GM12873 (cell line): ENCODE measurements at regions not wholly inside any gene's neighbourhood (a gene's known extent, or its start where the extent isn't known, plus 50 kb on each side); places are given as distances from the start of the nearest gene placed in this dataset.

Experiments
- CTCF ChIP-seq: IDR thresholded peaks from 2 replicates; pipeline ENCODE4 v1.5.1; 2012; ENCODE audit warnings: low read depth, mild to moderate bottlenecking, moderate library complexity, low read length, control low read depth; ENCODE audit not compliant: insufficient read depth; ENCODE audit errors: missing control alignments

GRCh38 chr18:78611869-78612268 is 367.7 kb upstream of the SALL3 start:
- no peak for TF ChIP-seq CTCF

DNA sequence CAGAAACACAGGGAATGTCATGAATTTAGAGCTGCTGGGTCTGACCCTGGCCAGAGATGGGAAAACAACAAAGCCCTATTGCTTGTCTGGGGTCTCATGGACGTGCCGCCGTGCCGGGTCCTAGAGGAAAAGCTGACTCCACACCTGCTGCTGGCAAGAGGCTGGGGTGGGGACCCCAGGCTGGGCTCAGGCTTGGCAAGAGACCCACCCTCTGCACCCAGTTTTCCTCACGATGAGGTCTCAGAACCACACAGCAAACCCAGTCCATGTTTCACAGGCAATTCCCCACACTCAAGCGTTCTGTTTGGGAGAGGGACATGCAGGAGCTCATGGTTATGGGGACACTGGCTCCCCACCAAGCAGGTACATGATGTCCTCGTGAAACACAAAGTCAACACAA is 367.3 kb upstream of the SALL3 start:
- TF ChIP-seq CTCF, result no peak

DNA sequence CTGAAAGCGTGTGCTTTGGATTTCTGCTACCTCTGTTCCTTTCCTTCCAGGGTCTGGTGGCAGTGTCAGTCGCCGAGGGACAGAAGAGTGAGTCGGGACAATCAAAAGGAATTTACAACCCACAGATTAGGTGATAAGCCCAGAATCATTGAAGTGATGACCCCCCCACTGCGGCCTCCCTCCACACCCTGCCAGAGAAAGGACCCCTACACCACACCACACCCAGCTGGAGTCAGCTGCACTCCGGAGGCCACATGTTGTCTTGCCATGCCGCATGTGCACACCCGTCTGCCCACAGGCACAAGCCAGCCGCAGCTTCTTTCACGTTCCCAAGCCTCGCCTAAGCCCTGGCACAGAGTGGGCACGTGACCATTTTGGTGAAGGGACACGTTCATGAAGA is 366.8 kb upstream of the SALL3 start:
- TF ChIP-seq CTCF, result no peak

DNA sequence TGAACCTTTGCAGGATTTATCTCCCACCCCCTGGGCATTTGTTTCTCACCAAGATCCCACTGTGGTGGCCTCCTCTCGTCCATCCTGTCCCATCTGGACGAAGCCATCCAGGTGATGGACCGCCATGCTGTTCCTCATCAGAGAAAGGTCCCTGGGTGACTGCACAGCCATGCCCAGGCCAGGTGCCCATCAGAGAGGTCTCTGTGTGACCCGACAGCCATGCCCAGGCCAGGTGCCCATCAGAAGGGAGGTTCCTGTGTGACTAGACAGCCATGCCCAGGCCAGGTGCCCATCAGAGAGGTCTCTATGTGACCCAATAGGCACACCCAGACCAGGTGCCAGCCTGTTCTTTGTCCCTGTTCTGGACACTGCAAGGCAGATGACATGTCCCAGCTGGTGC is 360.9 kb upstream of the SALL3 start:
- no peak for TF ChIP-seq CTCF

GRCh38 chr18:78619854-78620253 is 359.8 kb upstream of the SALL3 start:
- no peak for TF ChIP-seq CTCF

- no peak for TF ChIP-seq CTCF
These were observed 359.3 kb upstream of the SALL3 start for GRCh38 chr18:78620326-78620725.

GRCh38 chr18:78621141-78621755 is 358.4 kb upstream of the SALL3 start:
- no peak for TF ChIP-seq CTCF
